ENCODE measurements at regions not wholly inside any gene's neighbourhood (a gene's known extent, or its start where the extent isn't known, plus 50 kb on each side); places are given as distances from the start of the nearest gene placed in this dataset.

GRCh38 chrX:94752434-94753169 lies 1078.6 kb downstream of the FAM133A start:
- TF ChIP-seq CTCF (IDR thresholded peaks at IDR 0.05) (no peak), POLR2A (IDR thresholded peaks at IDR 0.05) (no peak)
